GM23338 (cell line): ENCODE measurements at regions not wholly inside any gene's neighbourhood (a gene's known extent, or its start where the extent isn't known, plus 50 kb on each side); places are given as distances from the start of the nearest gene placed in this dataset.

ENCODE experiments used
- ATAC-seq: fragments of 200-7000 bp; cut with Tn5 transposase; 3 replicates; pipeline ENCODE4 v1.9.1; 2020
- DNase-seq: peaks from one replicate; pipeline ENCODE4 v3.0.0-alpha.2; 2015; ENCODE audit warnings: low spot score
- H2AFZ ChIP-seq: fragments of 200-600 bp; sonication (generic); 2 replicates; pipeline ENCODE4 v1.8.0; 2016; ENCODE audit warnings: antibody characterized with exemption, mild to moderate bottlenecking, moderate library complexity
- H3F3A ChIP-seq: fragments of 200-600 bp; sonication (generic); replicated peaks from 2 replicates; pipeline ENCODE4 v1.8.0; 2017; ENCODE audit warnings: antibody characterized with exemption, mixed run types, low read depth
- H3K27ac ChIP-seq: fragments of 200-600 bp; sonication (generic); 2 replicates; pipeline ENCODE4 v1.6.1; 2016; ENCODE audit warnings: low read depth
- H3K27me3 ChIP-seq: fragments of 200-600 bp; sonication (generic); 2 replicates; pipeline ENCODE4 v1.8.0; 2016; ENCODE audit warnings: mild to moderate bottlenecking, mixed run types, moderate library complexity; ENCODE audit not compliant: insufficient read depth
- H3K36me3 ChIP-seq: fragments of 200-600 bp; sonication (generic); 2 replicates; pipeline ENCODE4 v1.8.0; 2016; ENCODE audit warnings: mild to moderate bottlenecking; ENCODE audit not compliant: insufficient read depth
- H3K4me1 ChIP-seq: fragments of 200-600 bp; sonication (generic); 2 replicates; pipeline ENCODE4 v1.8.0; 2016; ENCODE audit warnings: mild to moderate bottlenecking, moderate library complexity; ENCODE audit not compliant: insufficient read depth
- H3K4me2 ChIP-seq: fragments of 200-600 bp; sonication (generic); 2 replicates; pipeline ENCODE4 v1.7.1; 2017; ENCODE audit warnings: mixed run types
- H3K4me3 ChIP-seq: fragments of 200-600 bp; sonication (generic); 2 replicates; pipeline ENCODE4 v1.6.1; 2016; ENCODE audit warnings: mixed run types
- H3K79me2 ChIP-seq: fragments of 200-600 bp; sonication (generic); replicated peaks from 2 replicates; pipeline ENCODE4 v1.8.0; 2017; ENCODE audit warnings: mild to moderate bottlenecking; ENCODE audit not compliant: insufficient read depth
- H3K9me2 ChIP-seq: fragments of 200-600 bp; sonication (generic); 2 replicates; pipeline ENCODE4 v1.8.0; 2017; ENCODE audit not compliant: insufficient read depth
- H4K20me1 ChIP-seq: fragments of 200-600 bp; sonication (generic); replicated peaks from 2 replicates; pipeline ENCODE4 v1.8.0; 2017; ENCODE audit warnings: mild to moderate bottlenecking; ENCODE audit not compliant: insufficient read depth
- H3K27ac Mint-ChIP-seq: 2 replicates; pipeline ENCODE4 v1.8.0; 2020; ENCODE audit warnings: inconsistent platforms, mild to moderate bottlenecking, moderate library complexity, mixed read lengths
- H3K27me3 Mint-ChIP-seq: 3 replicates; pipeline ENCODE4 v1.8.0; 2022; ENCODE audit warnings: low read depth, mild to moderate bottlenecking, moderate library complexity, mixed read lengths, inconsistent platforms; ENCODE audit not compliant: insufficient read depth, poor library complexity
- H3K36me3 Mint-ChIP-seq: 3 replicates; pipeline ENCODE4 v1.8.0; 2021; ENCODE audit warnings: low read depth, mild to moderate bottlenecking, inconsistent platforms, moderate library complexity, mixed read lengths
- H3K4me1 Mint-ChIP-seq: 3 replicates; pipeline ENCODE4 v1.8.0; 2020; ENCODE audit warnings: mild to moderate bottlenecking, inconsistent platforms, mixed read lengths
- H3K4me3 Mint-ChIP-seq: 3 replicates; pipeline ENCODE4 v1.8.0; 2021; ENCODE audit warnings: moderate library complexity, mild to moderate bottlenecking, inconsistent platforms, mixed read lengths
- H3K9me3 Mint-ChIP-seq: 3 replicates; pipeline ENCODE4 v1.8.0; 2020; ENCODE audit warnings: moderate library complexity, mild to moderate bottlenecking, inconsistent platforms, mixed read lengths
- CREB1 ChIP-seq: fragments of 250-450 bp; sonication (Bioruptor Pico); IDR thresholded peaks from 2 replicates; pipeline ENCODE4 v1.5.0; 2020; ENCODE audit warnings: low read depth, mild to moderate bottlenecking, moderate library complexity
- CTCF ChIP-seq, 2 experiments: fragments of 200-600 bp in 1 of 2; sonication (generic) in 1 of 2; conservative IDR thresholded peaks; 2 replicates each; pipeline versions ENCODE4 v1.5.1 to v1.6.1; 2016 to 2017; ENCODE audit warnings: antibody characterized with exemption in 2 of 2, low read depth in 2 of 2, mild to moderate bottlenecking in 2 of 2, moderate library complexity in 1 of 2
- ETS1 ChIP-seq: IDR thresholded peaks from 2 replicates; pipeline ENCODE4 v1.6.1; 2016; ENCODE audit warnings: antibody characterized with exemption
- EZH2 ChIP-seq: fragments of 200-600 bp; sonication (generic); IDR thresholded peaks from one replicate; pipeline ENCODE4 v1.8.0; 2017; ENCODE audit warnings: antibody characterized with exemption, mild to moderate bottlenecking, low read depth; ENCODE audit not compliant: unreplicated experiment
- EZH2phosphoT487 ChIP-seq: fragments of 200-600 bp; sonication (generic); IDR thresholded peaks from one replicate; pipeline ENCODE4 v1.8.1; 2018; ENCODE audit warnings: antibody characterized with exemption; ENCODE audit not compliant: unreplicated experiment
- JUNB ChIP-seq: IDR thresholded peaks from one replicate; pipeline ENCODE4 v1.6.1; 2016; ENCODE audit warnings: antibody characterized with exemption; ENCODE audit not compliant: unreplicated experiment
- NANOG ChIP-seq: IDR thresholded peaks from 2 replicates; pipeline ENCODE4 v1.6.1; 2016; ENCODE audit warnings: antibody characterized with exemption, borderline replicate concordance
- POLR2AphosphoS5 ChIP-seq: IDR thresholded peaks from 2 replicates; pipeline ENCODE4 v1.6.1; 2016; ENCODE audit warnings: antibody characterized with exemption, low read depth
- REST ChIP-seq: IDR thresholded peaks from one replicate; pipeline ENCODE4 v1.6.1; 2018; ENCODE audit warnings: antibody characterized with exemption; ENCODE audit not compliant: unreplicated experiment
- STAT1 ChIP-seq: IDR thresholded peaks from one replicate; pipeline ENCODE4 v1.6.1; 2016; ENCODE audit warnings: antibody characterized with exemption; ENCODE audit not compliant: unreplicated experiment
- ZNF114 ChIP-seq: fragments of 250-450 bp; sonication (Bioruptor Pico); IDR thresholded peaks from 2 replicates; pipeline ENCODE4 v1.5.0; 2020; ENCODE audit warnings: mild to moderate bottlenecking, moderate library complexity
- ZNF331 ChIP-seq: fragments of 250-450 bp; sonication (Bioruptor Pico); IDR thresholded peaks from 2 replicates; pipeline ENCODE4 v1.5.0; 2020; ENCODE audit warnings: low read depth, mild to moderate bottlenecking, moderate library complexity
- ZNF462 ChIP-seq: fragments of 250-450 bp; sonication (Bioruptor Pico); IDR thresholded peaks from 2 replicates; pipeline ENCODE4 v1.5.0; 2020; ENCODE audit warnings: mild to moderate bottlenecking, moderate library complexity

- H3K4me3 Mint-ChIP-seq: no peak overlapping the region
- Histone ChIP-seq H3F3A (no peaks in the 10 kb centered on the region), H3K36me3 (no peaks in the 10 kb centered on the region), H3K79me2 (no peaks in the 10 kb centered on the region), H2AFZ (no peak overlapping the region), H3K4me2 (no peak overlapping the region), H4K20me1 (no peaks in the 10 kb centered on the region), H3K4me1 (no peaks in the 10 kb centered on the region), H3K27ac (no peak overlapping the region), H3K9me2 (no peaks in the 10 kb centered on the region), H3K4me3 (no peak overlapping the region), H3K27me3 (no peaks in the 10 kb centered on the region)
- no peaks in the 10 kb centered on the region for H3K27me3 Mint-ChIP-seq
- DNase-seq (no peak), ATAC-seq (no peak)
- H3K36me3 Mint-ChIP-seq: no peaks in the 10 kb centered on the region
- TF ChIP-seq STAT1: no peak
- TF ChIP-seq ZNF331 (CRISPR knock-in tag): no peak
- no peak for TF ChIP-seq CTCF (conservative IDR thresholded peaks at IDR 0.05; ENCODE audit: low read depth in 2 of 2)
- no peak for TF ChIP-seq ETS1
- no peak for TF ChIP-seq ZNF114 (CRISPR knock-in tag)
- TF ChIP-seq EZH2: no peak
- no peak for TF ChIP-seq CREB1 (CRISPR knock-in tag)
- no peak for TF ChIP-seq POLR2AphosphoS5
- no peak for TF ChIP-seq EZH2phosphoT487
- TF ChIP-seq REST: no peak
- no peak for TF ChIP-seq JUNB
- no peak for TF ChIP-seq ZNF462 (CRISPR knock-in tag)
- no peak for TF ChIP-seq NANOG
- H3K4me1 Mint-ChIP-seq: no peaks in the 10 kb centered on the region
- no peaks in the 10 kb centered on the region for H3K9me3 Mint-ChIP-seq
- H3K27ac Mint-ChIP-seq: no peak overlapping the region
Measured at GRCh38 chr10:81152656-81153055, 615.0 kb downstream of the SH2D4B start.
